GM18499 (cell line): ENCODE measurements at regions not wholly inside any gene's neighbourhood (a gene's known extent, or its start where the extent isn't known, plus 50 kb on each side); places are given as distances from the start of the nearest gene placed in this dataset.
"Not testable (repeated sequence)": the region's sequence is repeated elsewhere in the genome, so short reads cannot be mapped to it uniquely, and the experiment has no call there.

Experiments used
- ATAC-seq: cut with Tn5 transposase; IDR thresholded peaks from one replicate; pipeline ENCODE4 v1.9.1; 2021; ENCODE audit warnings: moderate number of reproducible peaks; ENCODE audit not compliant: insufficient read depth, unreplicated experiment

- ATAC-seq = no peak
These were observed 1496.5 kb upstream of the GOT2 start for GRCh38 chr16:60230666-60231065.

DNA sequence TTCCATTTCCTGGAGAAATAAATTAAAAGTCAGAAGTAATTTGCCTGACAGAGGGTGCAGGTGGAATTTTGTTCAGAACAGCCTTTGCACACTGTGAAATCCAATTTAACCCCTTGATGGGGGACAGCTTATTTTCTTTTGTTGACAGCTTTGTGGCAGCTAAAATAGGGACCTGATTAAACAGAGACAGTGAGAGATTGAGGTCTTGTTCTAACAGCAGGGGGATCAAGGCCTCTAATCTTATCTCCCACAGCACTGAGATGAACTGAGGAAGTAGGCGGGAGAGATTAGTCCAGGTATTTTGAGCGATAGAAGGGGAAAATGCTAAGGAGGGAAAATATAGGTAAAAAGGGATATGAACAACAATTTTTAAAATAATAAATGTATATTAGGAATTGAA, 1491.4 kb upstream of the GOT2 start:
- ATAC-seq = no peak

DNA sequence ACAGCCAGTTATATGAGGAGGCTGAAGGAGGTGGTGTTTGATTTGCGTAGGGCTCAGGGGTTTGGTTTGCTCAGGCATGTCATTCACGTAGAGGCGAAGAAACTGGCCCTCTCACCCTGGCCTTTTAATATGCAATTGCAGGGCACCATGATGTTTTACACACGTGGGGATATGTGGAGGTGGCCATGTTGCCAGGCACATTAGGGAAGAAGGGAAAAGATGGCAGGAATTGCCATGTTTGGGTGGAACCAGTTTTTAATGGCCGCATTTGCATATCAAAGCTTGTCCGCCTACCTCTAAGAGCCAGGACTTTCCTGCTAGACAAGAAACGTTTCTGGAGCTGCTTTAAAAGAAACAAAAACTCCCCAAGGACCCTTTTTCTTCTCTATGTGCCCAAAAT, 1483.7 kb upstream of the GOT2 start:
- ATAC-seq = no peak

DNA sequence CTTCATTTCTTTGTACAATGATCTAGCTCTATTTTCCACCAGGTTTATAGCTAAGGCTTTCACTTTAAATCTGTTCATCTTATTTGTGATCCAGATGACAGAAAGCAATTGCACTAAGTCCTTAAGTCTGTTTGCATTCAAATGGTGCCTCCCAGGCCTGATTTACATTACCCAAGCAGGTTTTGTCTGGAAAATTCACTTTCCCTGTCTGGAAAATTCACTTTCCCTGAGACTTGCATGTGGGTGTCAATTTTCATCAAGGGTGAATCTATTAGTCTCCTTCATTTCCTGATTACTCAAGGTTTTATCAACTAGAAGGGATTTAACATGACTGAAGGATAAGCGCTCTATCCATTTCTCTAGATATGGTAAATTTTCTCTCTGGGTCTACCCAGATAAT, 1480.2 kb upstream of the GOT2 start:
- no peak for ATAC-seq

- ATAC-seq = no peak
These were observed 1472.4 kb upstream of the GOT2 start for GRCh38 chr16:60206516-60206915.

GRCh38 chr16:60204181-60204580, 1470.1 kb upstream of the GOT2 start:
- no peak for ATAC-seq

- no peak for ATAC-seq
These were observed 1469.5 kb upstream of the GOT2 start for GRCh38 chr16:60203525-60204124.

GRCh38 chr16:60200729-60201128, 1466.6 kb upstream of the GOT2 start:
- ATAC-seq = not testable (repeated sequence)

DNA sequence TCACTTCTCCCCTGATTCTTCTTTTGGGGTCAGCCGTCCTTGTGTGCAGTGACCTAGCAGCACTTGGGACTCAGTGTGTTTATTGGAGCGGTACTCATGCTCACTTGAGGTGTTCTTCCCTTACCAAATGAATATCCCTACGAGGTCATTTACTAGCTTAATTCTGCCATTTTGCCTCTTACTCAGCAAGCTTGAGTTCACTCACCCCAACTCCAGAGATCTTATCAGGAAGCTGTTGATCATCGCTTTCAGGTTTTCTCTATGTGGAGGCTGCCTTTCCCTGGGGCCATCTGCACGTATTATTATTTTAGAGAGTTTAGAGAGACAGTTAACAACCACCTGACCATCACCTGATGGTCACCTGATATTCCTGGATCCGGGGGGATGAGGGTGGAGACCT, 1466.0 kb upstream of the GOT2 start:
- ATAC-seq = no peak

DNA sequence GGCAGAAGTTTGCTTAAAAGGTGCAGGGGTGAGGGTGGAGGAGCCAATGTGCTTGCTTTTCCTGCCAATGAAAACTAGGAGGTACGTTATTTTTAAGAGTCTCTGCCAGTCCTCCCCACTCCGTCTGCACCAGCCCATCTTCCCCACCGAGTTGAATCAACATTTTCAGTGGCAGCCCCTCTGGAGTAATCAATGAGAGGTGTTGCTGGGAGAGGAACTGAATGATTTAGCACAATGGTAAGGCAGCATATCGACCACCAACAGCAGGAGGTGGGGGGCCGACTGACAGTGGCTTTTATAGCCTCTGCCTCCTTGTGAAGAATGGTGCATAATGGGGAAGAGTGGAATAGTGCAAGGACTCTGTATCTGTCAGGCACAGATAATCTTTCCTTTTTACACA, 1465.0 kb upstream of the GOT2 start:
- no peak for ATAC-seq

GRCh38 chr16:60181536-60181935, 1447.4 kb upstream of the GOT2 start:
- no peak for ATAC-seq

DNA sequence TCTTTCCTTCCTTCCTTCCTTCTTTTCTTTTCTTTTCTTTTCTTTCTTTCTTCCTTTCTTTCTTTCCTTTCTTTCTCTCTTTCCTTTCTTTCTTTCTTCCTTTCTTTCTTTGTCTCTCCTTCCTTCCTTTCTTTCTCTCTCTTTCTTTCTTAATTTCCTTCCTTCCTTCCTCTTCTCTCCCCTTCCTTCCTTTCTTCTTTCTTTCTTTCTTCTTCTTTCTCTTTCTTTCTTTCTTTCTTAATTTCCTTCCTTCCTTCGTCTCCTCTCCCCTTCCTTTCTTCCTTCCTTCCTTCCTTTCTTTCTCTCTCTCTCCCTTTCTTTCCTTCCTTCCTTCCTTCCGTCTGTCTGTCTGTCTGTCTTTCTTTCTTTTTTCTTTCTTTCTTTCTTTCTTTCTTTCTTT, 1446.5 kb upstream of the GOT2 start:
- no peak for ATAC-seq

- ATAC-seq = no peak
These were observed 1436.1 kb upstream of the GOT2 start for GRCh38 chr16:60170196-60170595.

DNA sequence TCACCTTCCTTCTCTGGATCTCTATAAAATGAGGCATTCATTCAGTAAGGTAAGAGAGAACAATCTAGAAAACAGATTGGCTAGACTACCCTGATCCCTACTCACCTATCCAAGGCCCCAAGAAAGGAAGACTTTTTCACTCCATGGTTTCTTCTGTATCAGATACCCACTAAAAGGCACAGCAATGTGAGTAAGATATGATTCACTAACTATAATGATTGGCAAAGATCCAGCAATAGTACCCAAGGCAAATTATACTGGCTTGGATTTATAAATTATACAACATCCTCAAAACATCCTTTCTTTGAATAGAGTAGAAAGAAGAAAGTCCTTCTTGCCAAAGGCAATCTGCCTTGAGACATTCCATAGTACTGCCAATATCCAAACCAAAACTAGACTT, 1432.0 kb upstream of the GOT2 start:
- no peak for ATAC-seq

DNA sequence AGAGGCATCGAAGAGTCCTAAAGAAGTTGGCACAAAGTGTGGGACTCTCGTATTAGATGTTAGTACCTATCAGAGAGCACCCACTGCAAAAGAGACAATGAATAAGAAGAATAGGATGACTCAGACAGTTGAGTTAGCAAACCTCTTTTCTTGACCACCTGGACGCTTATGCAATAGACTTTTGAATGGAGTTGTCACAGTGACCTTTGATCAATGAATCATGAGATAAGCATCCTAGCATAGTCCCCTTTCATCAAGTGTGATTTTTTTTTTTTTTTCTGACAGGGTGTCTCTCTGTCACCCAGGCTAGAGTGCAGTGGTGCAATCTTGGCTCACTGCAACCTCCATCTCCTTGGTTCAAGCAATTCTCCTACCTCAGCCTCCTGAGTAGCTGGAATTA, 1417.9 kb upstream of the GOT2 start:
- no peak for ATAC-seq

DNA sequence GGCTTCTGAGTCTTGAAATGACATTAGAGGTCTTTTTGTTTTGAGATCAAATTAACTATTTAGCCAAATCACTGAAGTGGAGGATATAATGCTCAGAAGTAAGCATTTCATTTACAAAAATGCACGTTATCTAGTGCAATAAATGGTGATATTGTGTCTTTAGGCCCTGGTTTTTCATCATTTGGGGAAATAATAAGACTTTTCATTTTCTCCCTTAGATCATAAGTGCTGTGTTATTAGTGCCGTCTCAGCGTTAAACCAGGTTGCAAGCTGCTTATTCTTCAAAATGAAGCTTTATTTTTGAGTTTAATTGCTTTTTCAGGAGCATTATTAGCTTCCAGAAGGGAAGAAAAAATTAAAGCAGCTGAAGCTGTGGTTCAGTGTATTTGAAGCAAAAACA, 1416.8 kb upstream of the GOT2 start:
- ATAC-seq = no peak

DNA sequence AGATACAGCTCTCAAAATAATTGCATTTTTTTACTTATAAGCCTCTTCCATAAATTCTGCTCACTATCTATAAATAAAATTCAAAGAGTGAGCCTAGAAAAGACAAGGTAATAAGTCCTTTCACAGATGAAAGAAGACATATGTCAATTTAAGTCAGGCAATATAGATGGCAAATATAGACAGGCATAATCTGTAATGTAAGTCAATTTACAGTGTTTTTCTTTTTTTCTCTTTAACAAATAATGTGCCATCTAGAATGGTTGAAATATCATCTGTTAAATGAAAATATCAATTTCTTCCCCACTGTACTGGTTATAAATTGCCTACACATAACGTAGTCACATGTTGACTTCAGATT, 1409.2 kb upstream of the GOT2 start:
- ATAC-seq = no peak

GRCh38 chr16:60142619-60143347, 1408.7 kb upstream of the GOT2 start:
- no peak for ATAC-seq

DNA sequence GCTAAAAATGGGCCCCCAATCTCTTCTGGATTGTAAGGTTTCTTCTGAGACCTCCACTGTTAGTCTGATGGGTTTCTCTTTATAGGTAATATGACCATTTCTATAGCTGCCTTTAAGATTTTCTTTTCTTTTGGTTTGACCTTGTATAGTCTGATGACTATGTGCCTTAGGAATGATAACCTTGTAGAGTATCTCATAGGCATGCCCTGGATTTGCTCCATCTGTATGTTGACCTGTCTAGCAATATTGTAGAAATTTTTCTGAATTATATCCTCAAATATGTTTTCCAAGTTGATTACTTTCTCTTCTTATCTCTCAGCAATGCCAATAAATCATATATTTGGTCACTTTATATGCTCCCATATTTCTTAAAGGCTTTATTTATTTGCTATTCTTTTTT, 1403.8 kb upstream of the GOT2 start:
- ATAC-seq = no peak

GRCh38 chr16:60127196-60127595, 1393.1 kb upstream of the GOT2 start:
- ATAC-seq = no peak

- not testable (repeated sequence) for ATAC-seq
These were observed 1392.0 kb upstream of the GOT2 start for GRCh38 chr16:60126115-60126514.

GRCh38 chr16:60123392-60124023, 1389.4 kb upstream of the GOT2 start:
- ATAC-seq = no peak
